ENCODE measurements at regions not wholly inside any gene's neighbourhood (a gene's known extent, or its start where the extent isn't known, plus 50 kb on each side); places are given as distances from the start of the nearest gene placed in this dataset.

DNA sequence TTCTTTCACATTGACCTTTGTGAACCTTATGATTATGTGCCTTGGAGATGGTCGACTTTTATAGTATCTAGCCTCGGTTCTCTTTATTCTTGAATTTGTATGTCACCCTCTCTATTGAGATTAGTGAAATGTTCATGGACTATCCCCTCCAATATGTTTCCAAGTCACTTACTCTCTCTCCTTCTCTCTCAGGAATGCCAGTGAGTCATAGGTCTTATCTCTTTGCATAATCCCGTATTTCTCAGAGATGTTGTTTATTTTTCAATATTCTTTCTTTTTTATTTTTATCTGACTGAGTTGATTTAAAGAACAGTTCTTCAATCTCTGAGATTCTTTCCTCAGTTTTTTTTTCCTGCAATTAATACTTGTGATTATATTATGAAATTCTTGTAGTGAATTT is 411.6 kb upstream of the CADM2 start:
- H4K20me1 ChIP-seq (ENCODE audit: insufficient read depth, low read length) = no peaks in the 10 kb centered on the region
- ATAC-seq (ENCODE audit: low read depth) = no peak
- H3K9me3 ChIP-seq (ENCODE audit: control insufficient read depth, insufficient read depth, low read length) = peaks cover 12% of the 10 kb centered on the region; the same call in 1 of the 2 replicates
- no peak overlapping the region for H3K27ac ChIP-seq (ENCODE audit: insufficient read depth, low read length)
- CTCF ChIA-PET = interaction anchor here (0.6 kb wide), 1 partner anchor 1478 kb away, joined by 3 read pairs; no protein-coding TSS in a partner anchor
- no peak overlapping the region for H2AK9ac ChIP-seq (replicated peaks; ENCODE audit: low read depth, low read length, poor library complexity)
- no peaks in the 10 kb centered on the region for H3K4me1 ChIP-seq (ENCODE audit: control insufficient read depth, insufficient read depth, low read length)
- POLR2A ChIA-PET (ENCODE audit: unreplicated experiment) = no interaction called here
- H3K14ac ChIP-seq (replicated peaks; ENCODE audit: low read depth, low read length) = no peak overlapping the region
- H2AK5ac ChIP-seq (ENCODE audit: low read depth, low read length) = no peak overlapping the region
- no peak overlapping the region for H4K91ac ChIP-seq (ENCODE audit: insufficient read depth, low read depth, low read length)
- H3K56ac ChIP-seq (ENCODE audit: extremely low read depth, insufficient read depth, low read length) = no peak overlapping the region
- H3K79me1 ChIP-seq (ENCODE audit: low read depth in 1 of 2, low read length in 2 of 2) = no peaks in the 10 kb centered on the region
- DNase-seq = no peak
- TF ChIP-seq POLR2A (IDR thresholded peaks at IDR 0.05; ENCODE audit: low read depth, low read length) (no peak), CHD1 (IDR thresholded peaks at IDR 0.05; ENCODE audit: low read depth, low read length) (no peak), RFX5 (IDR thresholded peaks at IDR 0.05; ENCODE audit: low read depth, low read length) (no peak), FOS (IDR thresholded peaks at IDR 0.05; ENCODE audit: low read depth, low read length) (no peak), CTCF (conservative IDR thresholded peaks at IDR 0.05; ENCODE audit: low read depth, low read length) (no peak), MAZ (IDR thresholded peaks at IDR 0.05; ENCODE audit: borderline replicate concordance, low read depth, low read length) (no peak), NFE2L2 (IDR thresholded peaks at IDR 0.05; ENCODE audit: low read depth, low read length) (no peak), SMC3 (IDR thresholded peaks at IDR 0.05; ENCODE audit: low read depth, low read length) (no peak)
- TF ChIP-seq, protein P1, sequence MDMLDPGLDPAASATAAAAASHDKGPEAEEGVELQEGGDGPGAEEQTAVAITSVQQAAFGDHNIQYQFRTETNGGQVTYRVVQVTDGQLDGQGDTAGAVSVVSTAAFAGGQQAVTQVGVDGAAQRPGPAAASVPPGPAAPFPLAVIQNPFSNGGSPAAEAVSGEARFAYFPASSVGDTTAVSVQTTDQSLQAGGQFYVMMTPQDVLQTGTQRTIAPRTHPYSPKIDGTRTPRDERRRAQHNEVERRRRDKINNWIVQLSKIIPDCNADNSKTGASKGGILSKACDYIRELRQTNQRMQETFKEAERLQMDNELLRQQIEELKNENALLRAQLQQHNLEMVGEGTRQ (IDR thresholded peaks at IDR 0.05; ENCODE audit: low read depth, low read length) = no peak
- H3K9ac ChIP-seq (ENCODE audit: low read depth, low read length) = no peak overlapping the region
- no peak overlapping the region for H3K4ac ChIP-seq (ENCODE audit: low read depth, low read length)
- dilution Hi-C loops (cut with HindIII; ENCODE audit: low sequenced_read_pairs, unreplicated experiment) (no loop called here), in situ Hi-C loops (cut with MboI; ENCODE audit: low sequenced_read_pairs) (no loop called here), intact Hi-C loops (cut with micrococcal nuclease) (no loop called here)
- no peak overlapping the region for H3K4me2 ChIP-seq (ENCODE audit: low read depth, low read length)
- no peaks in the 10 kb centered on the region for H3K27me3 ChIP-seq (ENCODE audit: control insufficient read depth, insufficient read depth, low read length)
- no peak overlapping the region for H2BK5ac ChIP-seq (ENCODE audit: low read depth, low read length, poor library complexity, severe bottlenecking)
- H2BK120ac ChIP-seq (ENCODE audit: low read depth, low read length) = no peak overlapping the region
- H3K18ac ChIP-seq (ENCODE audit: low read depth, low read length) = no peak overlapping the region
- H3K4me3 ChIP-seq (ENCODE audit: insufficient read depth, low read depth, low read length) = no peak overlapping the region
- H3K23ac ChIP-seq (ENCODE audit: low read depth, low read length) = no peak overlapping the region
- H2BK15ac ChIP-seq (ENCODE audit: low read depth, low read length) = no peak overlapping the region
- H2AFZ ChIP-seq (replicated peaks; ENCODE audit: low read length, poor library complexity) = no peak overlapping the region
- WGBS, 2 experiments (ENCODE audit: extremely low coverage in 2 of 2, insufficient read length in 1 of 2) = no CpG with 5 or more reads among the region's 3 CpGs
- no peak overlapping the region for H4K8ac ChIP-seq (ENCODE audit: low read depth in 2 of 2, low read length in 2 of 2)
- no TSS peak for BruUV-seq (replicated peaks)
- H3K9me1 ChIP-seq (ENCODE audit: insufficient read depth, low read length) = no peaks in the 10 kb centered on the region
- no peak overlapping the region for H2BK20ac ChIP-seq (ENCODE audit: low read depth, low read length)
- H3K36me3 ChIP-seq (ENCODE audit: control insufficient read depth, insufficient read depth, low read length) = no peaks in the 10 kb centered on the region
- no peak overlapping the region for H4K5ac ChIP-seq (ENCODE audit: low read depth, low read length)

Measured in IMR-90 (cell line).